DOHH2 (cell line): ENCODE measurements at regions not wholly inside any gene's neighbourhood (a gene's known extent, or its start where the extent isn't known, plus 50 kb on each side); places are given as distances from the start of the nearest gene placed in this dataset.
"Not testable (repeated sequence)": the region's sequence is repeated elsewhere in the genome, so short reads cannot be mapped to it uniquely, and the experiment has no call there.

Experiments used
- H3F3A ChIP-seq: fragments of 200-600 bp; sonication (generic), shearing (Covaris generic); 2 replicates; pipeline ENCODE4 v1.6.0; 2016; ENCODE audit warnings: antibody characterized with exemption, mild to moderate bottlenecking; ENCODE audit not compliant: control insufficient read depth, insufficient read depth
- H3K27ac ChIP-seq: fragments of 200-600 bp; sonication (generic); 2 replicates; pipeline ENCODE4 v1.5.1; 2014; ENCODE audit warnings: low read depth, mild to moderate bottlenecking, low read length, moderate library complexity
- H3K27me3 ChIP-seq: fragments of 200-600 bp; sonication (generic); 2 replicates; pipeline ENCODE4 v1.6.1; 2014; ENCODE audit warnings: mild to moderate bottlenecking, low read length, mixed read lengths; ENCODE audit not compliant: control insufficient read depth
- H3K36me3 ChIP-seq: fragments of 200-600 bp; sonication (generic); 2 replicates; pipeline ENCODE4 v1.6.1; 2014; ENCODE audit warnings: mild to moderate bottlenecking, low read length, moderate library complexity, mixed read lengths; ENCODE audit not compliant: control insufficient read depth
- H3K4me1 ChIP-seq: fragments of 200-600 bp; sonication (generic); 2 replicates; pipeline ENCODE4 v1.6.1; 2014; ENCODE audit warnings: mild to moderate bottlenecking, low read length, mixed read lengths; ENCODE audit not compliant: control insufficient read depth
- H3K4me2 ChIP-seq: fragments of 200-600 bp; sonication (generic); 2 replicates; pipeline ENCODE4 v1.6.0; 2014; ENCODE audit warnings: mild to moderate bottlenecking, low read length, moderate library complexity
- H3K4me3 ChIP-seq: fragments of 200-600 bp; sonication (generic); 2 replicates; pipeline ENCODE4 v1.5.1; 2014; ENCODE audit warnings: mild to moderate bottlenecking, low read length, mixed read lengths
- H3K79me2 ChIP-seq: fragments of 200-600 bp; sonication (generic); 2 replicates; pipeline ENCODE4 v1.6.1; 2014; ENCODE audit warnings: mild to moderate bottlenecking, low read length, mixed read lengths; ENCODE audit not compliant: control insufficient read depth
- H3K9me2 ChIP-seq: fragments of 200-600 bp; sonication (generic); replicated peaks from 2 replicates; pipeline ENCODE4 v1.6.1; 2014; ENCODE audit warnings: mild to moderate bottlenecking, low read length, mixed read lengths; ENCODE audit not compliant: control insufficient read depth
- H3K9me3 ChIP-seq: fragments of 200-600 bp; sonication (generic); 2 replicates; pipeline ENCODE4 v1.6.1; 2014; ENCODE audit warnings: antibody characterized with exemption, low read length, mixed read lengths; ENCODE audit not compliant: control insufficient read depth, insufficient read depth
- H4K20me1 ChIP-seq: fragments of 200-600 bp; sonication (generic); 2 replicates; pipeline ENCODE4 v1.6.0; 2014; ENCODE audit warnings: low read depth, mild to moderate bottlenecking, antibody characterized with exemption, low read length, moderate library complexity; ENCODE audit not compliant: control insufficient read depth, insufficient read depth
- CTCF ChIP-seq: fragments of 200-600 bp; sonication (generic); IDR thresholded peaks from one replicate; pipeline ENCODE4 v1.5.1; 2014; ENCODE audit warnings: antibody characterized with exemption, mild to moderate bottlenecking, low read depth, low read length; ENCODE audit not compliant: poor library complexity, severe bottlenecking
- EZH2phosphoT487 ChIP-seq: fragments of 200-600 bp; sonication (generic); IDR thresholded peaks from 2 replicates; pipeline ENCODE4 v1.6.1; 2017; ENCODE audit warnings: borderline replicate concordance, mild to moderate bottlenecking, antibody characterized with exemption, low read length, moderate library complexity, mixed read lengths

- H3K36me3 ChIP-seq, result no peaks in the 10 kb centered on the region
- TF ChIP-seq EZH2phosphoT487 (no peak), CTCF (no peak)
- H3K27ac ChIP-seq, result no peak overlapping the region
- no peaks in the 10 kb centered on the region for H3K4me1 ChIP-seq
- no peaks in the 10 kb centered on the region for H3K9me3 ChIP-seq
- no peaks in the 10 kb centered on the region for H3F3A ChIP-seq
- H3K9me2 ChIP-seq, result no peaks in the 10 kb centered on the region
- H3K4me3 ChIP-seq, result no peak overlapping the region
- H3K79me2 ChIP-seq, result no peaks in the 10 kb centered on the region
- H3K27me3 ChIP-seq, result no peaks in the 10 kb centered on the region
- H3K4me2 ChIP-seq, result no peak overlapping the region
- H4K20me1 ChIP-seq, result no peaks in the 10 kb centered on the region
These were observed 196.5 kb upstream of the THUMPD2 start for GRCh38 chr2:39975476-39976020.

GRCh38 chr2:39968037-39968436 is 189.0 kb upstream of the THUMPD2 start:
- no peak overlapping the region for H3K4me2 ChIP-seq
- H4K20me1 ChIP-seq, result no peaks in the 10 kb centered on the region
- no peak for TF ChIP-seq CTCF
- TF ChIP-seq EZH2phosphoT487, result no peak
- H3K27me3 ChIP-seq, result no peaks in the 10 kb centered on the region
- H3K4me1 ChIP-seq, result no peaks in the 10 kb centered on the region
- H3K4me3 ChIP-seq, result no peak overlapping the region
- H3F3A ChIP-seq, result no peaks in the 10 kb centered on the region
- no peak overlapping the region for H3K27ac ChIP-seq
- H3K79me2 ChIP-seq, result no peaks in the 10 kb centered on the region
- H3K9me2 ChIP-seq, result no peaks in the 10 kb centered on the region
- no peaks in the 10 kb centered on the region for H3K36me3 ChIP-seq
- no peaks in the 10 kb centered on the region for H3K9me3 ChIP-seq

- not testable (repeated sequence) for H3K27me3 ChIP-seq, H3K9me2 ChIP-seq, H3K9me3 ChIP-seq, H3K4me3 ChIP-seq, H4K20me1 ChIP-seq, H3K27ac ChIP-seq, H3K79me2 ChIP-seq, H3F3A ChIP-seq, H3K36me3 ChIP-seq, H3K4me1 ChIP-seq, H3K4me2 ChIP-seq
These were observed 181.6 kb upstream of the THUMPD2 start for GRCh38 chr2:39960681-39961080.

GRCh38 chr2:39954346-39954745 is 175.3 kb upstream of the THUMPD2 start:
- H3K27ac ChIP-seq, result no peak overlapping the region
- no peaks in the 10 kb centered on the region for H3K36me3 ChIP-seq
- TF ChIP-seq EZH2phosphoT487, result no peak
- no peak for TF ChIP-seq CTCF
- H3K4me1 ChIP-seq, result no peaks in the 10 kb centered on the region
- H3K4me2 ChIP-seq, result no peak overlapping the region
- H3F3A ChIP-seq, result no peaks in the 10 kb centered on the region
- H3K9me2 ChIP-seq, result no peaks in the 10 kb centered on the region
- H3K79me2 ChIP-seq, result no peaks in the 10 kb centered on the region
- H3K27me3 ChIP-seq, result no peaks in the 10 kb centered on the region
- H3K9me3 ChIP-seq, result no peaks in the 10 kb centered on the region
- H4K20me1 ChIP-seq, result no peaks in the 10 kb centered on the region
- no peak overlapping the region for H3K4me3 ChIP-seq
